Cardiac muscle cell (in vitro differentiated cells and primary cell): ENCODE measurements at regions not wholly inside any gene's neighbourhood (a gene's known extent, or its start where the extent isn't known, plus 50 kb on each side); places are given as distances from the start of the nearest gene placed in this dataset.

ENCODE experiments used
- DNase-seq, 2 donors: peaks; one replicate each; pipeline versions ENCODE4 v3.0.0 to v3.0.0-alpha.2; 2010 to 2017; ENCODE audit warnings: low read depth in 1 of 2, low spot score in 1 of 2
- H3K27ac ChIP-seq: fragments of 200-600 bp; sonication (generic); 2 replicates; pipeline ENCODE4 v1.5.1; 2016
- H3K27me3 ChIP-seq: fragments of 200-600 bp; sonication (generic); 2 replicates; pipeline ENCODE4 v1.6.0; 2016; ENCODE audit warnings: control low read depth
- H3K36me3 ChIP-seq: fragments of 200-600 bp; sonication (generic); 2 replicates; pipeline ENCODE4 v1.5.1; 2016; ENCODE audit warnings: control low read depth
- H3K4me1 ChIP-seq: fragments of 200-600 bp; sonication (generic); 2 replicates; pipeline ENCODE4 v1.8.1; 2017; ENCODE audit warnings: low read depth, mild to moderate bottlenecking, mixed run types
- H3K4me3 ChIP-seq: fragments of 200-600 bp; sonication (generic); 2 replicates; pipeline ENCODE4 v1.5.1; 2016; ENCODE audit warnings: mild to moderate bottlenecking
- H3K9me3 ChIP-seq: fragments of 200-600 bp; sonication (generic); 2 replicates; pipeline ENCODE4 v1.5.1; 2017; ENCODE audit warnings: low read depth, mild to moderate bottlenecking, control low read depth
- CTCF ChIP-seq: IDR thresholded peaks from 2 replicates; pipeline ENCODE4 v1.5.1; 2012; ENCODE audit warnings: low read depth, mild to moderate bottlenecking, low read length

GRCh38 chr2:19461504-19462255 lies 103.3 kb upstream of the OSR1 start:
- no peak overlapping the region for H3K27ac ChIP-seq
- H3K36me3 ChIP-seq = no peaks in the 10 kb centered on the region
- no peak for TF ChIP-seq CTCF
- peak in 1 of 2 donors; percentile 17 for DNase-seq
- H3K4me3 ChIP-seq = no peak overlapping the region
- H3K4me1 ChIP-seq = no peaks in the 10 kb centered on the region
- no peaks in the 10 kb centered on the region for H3K9me3 ChIP-seq
- H3K27me3 ChIP-seq = no peaks in the 10 kb centered on the region

DNA sequence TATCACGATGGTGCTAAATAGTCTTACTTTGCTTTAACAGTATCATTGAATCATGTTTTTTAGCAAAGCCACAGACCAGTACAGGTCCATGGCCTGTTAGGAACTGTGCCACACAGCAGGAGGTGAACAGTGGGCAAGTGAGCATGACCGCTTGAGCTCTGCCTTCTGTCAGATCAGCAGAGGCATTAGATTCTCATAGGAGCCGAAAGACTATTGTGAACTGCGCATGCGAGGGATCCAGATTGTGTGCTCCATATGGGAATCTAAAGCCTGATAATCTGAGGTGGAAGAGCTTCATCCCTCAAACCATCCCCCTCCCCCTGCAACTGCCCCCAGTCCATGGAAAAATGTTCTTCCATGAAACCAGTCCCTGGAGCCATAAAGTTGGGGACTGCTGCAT lies 102.3 kb upstream of the OSR1 start:
- no peak for TF ChIP-seq CTCF
- H3K36me3 ChIP-seq = no peaks in the 10 kb centered on the region
- no peak overlapping the region for H3K27ac ChIP-seq
- no peak for DNase-seq
- H3K4me1 ChIP-seq = no peaks in the 10 kb centered on the region
- no peak overlapping the region for H3K4me3 ChIP-seq
- H3K9me3 ChIP-seq = no peaks in the 10 kb centered on the region
- H3K27me3 ChIP-seq = no peaks in the 10 kb centered on the region

DNA sequence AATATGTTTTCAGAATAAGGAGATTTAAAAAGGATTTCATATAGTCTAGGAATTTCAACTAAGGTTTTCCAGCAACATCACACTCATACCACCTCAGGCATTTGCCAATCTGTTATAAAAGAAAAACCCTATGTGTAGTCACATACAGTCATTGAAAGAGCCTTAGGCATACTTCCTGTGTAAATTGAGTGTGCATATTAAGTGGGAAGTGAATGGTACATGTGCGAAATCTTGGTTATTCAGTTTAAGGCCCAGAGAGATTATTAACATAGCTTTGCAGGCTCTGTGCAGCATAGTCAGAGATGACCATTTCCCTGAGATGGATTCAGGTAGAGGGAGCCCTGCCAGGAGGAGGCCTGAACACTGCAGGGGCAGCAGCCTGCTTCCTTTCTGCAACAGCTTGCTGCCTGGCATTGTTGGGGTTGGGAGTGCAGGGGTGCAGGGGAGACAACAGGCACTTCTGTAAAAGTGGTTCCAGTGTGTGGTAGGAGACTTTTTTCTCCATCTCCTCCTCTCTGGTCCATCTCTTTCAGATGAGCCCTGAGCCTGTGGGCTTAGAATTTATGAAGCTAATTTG lies 100.1 kb upstream of the OSR1 start:
- no peak for DNase-seq

GRCh38 chr2:19457809-19458208 lies 99.4 kb upstream of the OSR1 start:
- no peak for DNase-seq
- no peak for TF ChIP-seq CTCF
- Histone ChIP-seq H3K9me3 (no peaks in the 10 kb centered on the region), H3K4me1 (no peaks in the 10 kb centered on the region), H3K27me3 (no peaks in the 10 kb centered on the region), H3K27ac (no peak overlapping the region), H3K4me3 (no peak overlapping the region), H3K36me3 (no peaks in the 10 kb centered on the region)

More for the DNA sequence above, 100.1 kb upstream of the OSR1 start:
- no peaks in the 10 kb centered on the region for H3K4me1 ChIP-seq
- no peak for TF ChIP-seq CTCF
- H3K4me3 ChIP-seq = no peak overlapping the region
- H3K27ac ChIP-seq = no peak overlapping the region
- no peaks in the 10 kb centered on the region for H3K9me3 ChIP-seq
- no peaks in the 10 kb centered on the region for H3K27me3 ChIP-seq
- H3K36me3 ChIP-seq = no peaks in the 10 kb centered on the region

GRCh38 chr2:19456705-19457309 lies 98.4 kb upstream of the OSR1 start:
- no peak for DNase-seq
- no peaks in the 10 kb centered on the region for H3K9me3 ChIP-seq
- H3K27ac ChIP-seq = no peak overlapping the region
- no peaks in the 10 kb centered on the region for H3K4me1 ChIP-seq
- no peaks in the 10 kb centered on the region for H3K27me3 ChIP-seq
- no peak for TF ChIP-seq CTCF
- no peaks in the 10 kb centered on the region for H3K36me3 ChIP-seq
- no peak overlapping the region for H3K4me3 ChIP-seq
